ENCODE measurements at regions not wholly inside any gene's neighbourhood (a gene's known extent, or its start where the extent isn't known, plus 50 kb on each side); places are given as distances from the start of the nearest gene placed in this dataset.

DNA sequence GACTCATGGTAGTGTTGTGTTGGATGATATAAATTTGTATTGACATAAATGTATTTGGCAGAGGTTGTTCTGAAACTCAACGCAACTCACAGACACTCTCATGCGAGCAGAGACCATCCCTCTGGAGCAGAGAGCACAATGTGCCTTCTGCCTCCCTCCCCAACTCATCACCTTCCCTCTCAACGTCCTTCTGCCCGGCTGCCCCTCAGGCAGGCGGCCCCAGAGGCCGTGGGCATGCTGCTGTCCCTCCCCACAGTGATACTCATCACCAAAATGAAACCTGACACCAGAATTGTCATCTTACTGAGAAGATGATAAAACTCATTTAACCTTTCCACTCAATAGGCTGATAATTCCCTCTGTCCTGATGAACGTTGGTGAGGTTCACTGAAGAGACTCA is 260.6 kb downstream of the ETS1 start:
- DNase-seq, result no peak

DNA sequence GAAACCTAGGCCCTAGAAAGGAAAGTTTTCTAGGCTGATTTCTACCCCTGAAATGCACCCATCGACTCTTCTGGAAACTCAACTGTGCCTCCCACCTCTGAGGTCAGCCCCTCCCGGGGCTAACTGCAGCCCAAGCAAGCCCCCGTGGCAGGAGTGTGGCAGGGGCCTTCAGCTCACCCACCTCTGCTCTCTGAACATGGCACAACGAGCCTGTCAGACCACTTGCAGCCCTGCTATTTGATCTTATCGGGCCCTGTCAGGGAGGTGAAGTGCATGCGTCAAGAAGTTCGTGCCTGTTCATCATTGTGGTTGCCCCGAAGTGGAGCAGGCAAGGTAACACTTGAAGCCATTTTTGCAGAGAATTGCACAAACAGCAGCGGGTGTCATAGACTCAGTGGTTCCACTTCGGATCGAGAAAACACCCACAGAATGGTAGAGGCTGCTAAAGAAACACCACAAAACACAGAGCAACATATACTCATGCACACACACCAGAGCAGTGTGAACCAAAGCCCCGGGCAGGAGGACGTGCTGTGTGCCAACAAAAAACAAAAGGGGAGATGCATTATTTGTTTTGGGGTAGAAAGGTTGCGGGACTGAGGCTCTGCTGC is 262.7 kb downstream of the ETS1 start:
- peak; percentile 63 to 65 for DNase-seq

DNA sequence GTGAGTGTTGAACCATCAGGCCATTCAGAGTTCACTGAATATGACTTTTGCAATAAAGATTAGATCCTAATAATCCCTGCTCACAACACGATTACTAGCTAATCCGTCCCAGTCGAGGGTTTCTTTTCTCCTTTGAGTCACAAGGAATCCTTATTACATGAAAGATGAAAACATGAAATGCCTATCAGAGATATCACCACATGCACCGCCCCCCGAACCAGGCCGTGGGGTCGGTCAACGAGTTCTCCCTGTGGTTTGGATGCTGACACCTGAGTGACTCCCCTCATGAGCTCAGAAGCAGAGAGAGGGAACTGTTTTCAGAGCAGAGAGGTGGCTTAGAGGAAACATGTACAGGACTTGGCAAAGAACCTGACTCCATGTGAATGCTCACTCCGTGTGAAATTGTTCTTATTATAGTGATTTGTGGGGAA is 263.3 kb downstream of the ETS1 start:
- no peak for DNase-seq

GRCh38 chr11:128323381-128323780 is 264.0 kb downstream of the ETS1 start:
- DNase-seq, result no peak

DNA sequence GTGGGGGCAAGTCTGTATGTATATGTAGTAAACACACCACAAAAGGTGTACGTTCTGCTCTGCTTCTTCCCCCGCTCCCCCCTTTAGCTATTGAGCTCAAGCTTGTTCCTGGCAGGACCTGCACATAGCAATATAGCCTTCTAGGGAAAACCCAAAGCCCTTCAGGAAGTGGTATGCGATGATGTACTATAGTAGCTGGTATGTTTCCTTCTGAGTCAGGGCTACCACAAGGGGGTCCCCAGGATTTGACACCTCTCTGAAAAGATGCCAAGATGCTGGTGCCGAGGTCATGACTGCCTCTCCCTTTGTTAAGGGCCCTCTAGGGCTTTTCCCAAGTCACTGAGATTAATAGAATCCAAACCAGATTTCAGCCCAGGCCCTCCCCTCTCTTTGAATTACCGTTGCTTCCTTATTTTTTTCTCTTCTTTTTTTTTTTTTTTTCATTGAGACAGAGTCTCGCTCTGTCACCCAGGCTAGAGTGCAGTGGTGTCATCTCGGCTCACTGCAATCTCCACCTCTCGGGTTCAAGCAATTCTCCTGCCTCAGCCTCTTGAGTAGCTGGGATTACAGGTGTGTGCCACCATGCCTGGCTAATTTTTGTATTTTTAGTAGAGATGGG is 268.4 kb downstream of the ETS1 start:
- peak in 1 of 2 donors; percentile 65 for DNase-seq

GRCh38 chr11:128316541-128317227 is 270.7 kb downstream of the ETS1 start:
- no peak for DNase-seq

- no peak for DNase-seq
Observed at GRCh38 chr11:128315933-128316332, 271.4 kb downstream of the ETS1 start.

GRCh38 chr11:128313931-128314330 is 273.4 kb downstream of the ETS1 start:
- no peak for DNase-seq

GRCh38 chr11:128311742-128312719 is 275.3 kb downstream of the ETS1 start:
- no peak for DNase-seq

GRCh38 chr11:128310676-128311445 is 276.5 kb downstream of the ETS1 start:
- no peak for DNase-seq

DNA sequence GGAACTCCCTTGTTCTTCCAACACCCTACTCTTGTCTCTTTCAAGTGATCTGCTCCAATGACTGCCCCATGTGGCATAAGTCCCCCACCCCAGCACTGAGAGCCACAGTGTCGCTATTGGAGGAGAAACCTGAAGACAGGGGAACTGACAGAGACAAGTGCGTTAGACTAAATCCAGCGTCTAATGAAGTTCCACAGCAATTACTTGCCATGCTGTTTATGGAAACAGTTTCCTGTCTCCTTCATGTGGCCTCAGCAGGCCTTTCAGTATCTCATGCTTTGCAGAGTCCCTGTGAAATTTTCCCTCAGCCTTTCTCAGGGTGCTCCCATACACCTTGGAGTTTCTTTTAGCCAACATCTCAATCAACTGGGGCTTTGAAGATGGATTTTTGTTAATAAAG is 277.4 kb downstream of the ETS1 start:
- DNase-seq, result no peak

DNA sequence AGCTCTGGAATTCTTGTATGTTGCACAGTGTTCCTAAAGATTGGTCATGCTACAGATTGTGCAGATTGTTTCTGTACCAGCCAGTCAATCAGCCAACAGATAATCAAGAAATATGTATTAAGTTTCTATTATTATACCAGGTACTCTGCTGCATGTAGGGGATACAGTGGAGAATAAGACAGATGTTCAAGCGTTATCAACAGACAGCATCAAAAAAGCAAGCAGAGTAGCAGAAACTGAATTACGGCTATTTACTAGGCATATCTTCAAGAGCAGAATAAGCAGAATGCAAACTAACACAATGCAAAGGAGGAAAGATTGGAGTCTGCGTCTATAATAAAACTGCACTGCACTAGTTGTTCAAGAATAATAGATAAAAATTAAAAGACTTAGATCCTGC is 278.6 kb downstream of the ETS1 start:
- no peak for DNase-seq

GRCh38 chr11:128305588-128305987 is 281.8 kb downstream of the ETS1 start:
- DNase-seq, result no peak

- no peak for DNase-seq
Observed at GRCh38 chr11:128304666-128305485, 282.5 kb downstream of the ETS1 start.

GRCh38 chr11:128304116-128304515 is 283.2 kb downstream of the ETS1 start:
- no peak for DNase-seq

DNA sequence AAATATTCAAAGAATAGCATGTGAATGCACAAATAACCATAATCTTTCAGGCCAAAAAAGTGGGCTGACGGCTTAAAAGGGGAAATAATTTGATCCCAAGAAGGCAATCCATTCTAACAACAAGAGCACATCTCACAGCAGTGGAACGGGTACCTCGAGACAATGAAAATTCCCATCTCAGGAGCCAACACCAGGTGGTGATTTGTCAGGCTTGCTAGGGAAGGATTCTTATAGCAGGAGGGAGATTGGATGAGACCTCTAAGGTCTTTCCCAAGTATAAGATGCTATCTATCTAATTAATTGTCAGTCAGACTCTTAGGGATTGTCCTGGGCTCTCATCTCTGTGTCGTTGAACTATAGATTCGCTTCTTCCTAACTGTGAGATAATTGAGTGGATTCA is 284.0 kb downstream of the ETS1 start:
- no peak for DNase-seq

GRCh38 chr11:128302425-128303186 is 284.8 kb downstream of the ETS1 start:
- no peak for DNase-seq

DNA sequence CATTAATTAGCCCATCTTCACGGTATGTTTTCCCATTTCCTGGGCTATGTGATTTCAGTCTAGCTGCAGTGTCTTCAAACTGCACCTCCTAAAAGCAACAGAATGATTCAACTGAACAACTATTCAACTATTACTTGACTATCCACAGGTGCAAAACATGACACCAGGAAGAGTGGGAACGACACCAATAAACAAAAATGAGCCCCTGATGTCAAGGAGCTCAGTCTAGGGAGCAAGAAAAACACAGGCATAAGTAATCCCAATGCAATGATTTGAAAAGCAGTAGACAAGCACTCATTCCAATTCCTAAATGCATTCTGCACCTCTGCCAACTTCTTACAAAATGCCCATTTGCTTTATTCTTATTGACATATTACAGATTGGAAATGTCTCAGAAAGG is 285.6 kb downstream of the ETS1 start:
- no peak for DNase-seq

DNA sequence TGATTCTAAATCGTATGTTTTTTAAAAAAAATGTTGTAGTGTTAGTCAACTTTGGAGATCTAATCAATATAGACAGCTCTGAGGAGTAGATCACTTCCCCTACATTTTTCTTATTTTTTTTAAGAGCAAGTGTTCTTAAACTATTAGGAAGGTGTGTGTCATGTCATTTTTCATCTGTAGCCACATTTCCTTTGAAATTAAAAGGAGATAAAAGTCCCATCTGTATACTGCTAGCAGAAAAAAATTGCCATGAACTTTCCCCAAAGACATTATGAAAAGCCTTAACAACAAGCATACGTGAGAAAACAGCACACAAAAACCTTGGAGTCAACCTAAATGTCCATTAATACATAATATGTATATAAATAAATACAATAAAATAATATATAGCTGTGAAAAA is 286.6 kb downstream of the ETS1 start:
- DNase-seq, result no peak

GRCh38 chr11:128299132-128299726 is 288.1 kb downstream of the ETS1 start:
- no peak for DNase-seq
